MG63 (cell line): ENCODE measurements at regions not wholly inside any gene's neighbourhood (a gene's known extent, or its start where the extent isn't known, plus 50 kb on each side); places are given as distances from the start of the nearest gene placed in this dataset.

Source experiments
- DNase-seq: peaks from one replicate; pipeline ENCODE4 v3.0.0-alpha.2; 2020
- H3K27me3 ChIP-seq: fragments of 250-450 bp; sonication (Bioruptor Pico); 2 replicates; pipeline ENCODE4 v1.5.1; 2020; ENCODE audit warnings: mild to moderate bottlenecking, moderate library complexity
- H3K36me3 ChIP-seq: fragments of 250-450 bp; sonication (Bioruptor Pico); 2 replicates; pipeline ENCODE4 v1.5.1; 2020; ENCODE audit warnings: mild to moderate bottlenecking, moderate library complexity
- H3K4me3 ChIP-seq: fragments of 250-450 bp; sonication (Bioruptor Pico); 2 replicates; pipeline ENCODE4 v1.5.1; 2020; ENCODE audit warnings: mild to moderate bottlenecking, moderate library complexity
- H3K9me3 ChIP-seq: fragments of 250-450 bp; sonication (Bioruptor Pico); 2 replicates; pipeline ENCODE4 v1.5.1; 2020; ENCODE audit warnings: mild to moderate bottlenecking, moderate library complexity

GRCh38 chr21:32144851-32145250, 134.0 kb downstream of the MIS18A start:
- no peak for DNase-seq
- no peak overlapping the region for H3K4me3 ChIP-seq
- H3K36me3 ChIP-seq, result no peaks in the 10 kb centered on the region
- H3K9me3 ChIP-seq, result no peaks in the 10 kb centered on the region
- no peaks in the 10 kb centered on the region for H3K27me3 ChIP-seq

GRCh38 chr21:32143241-32143939, 135.5 kb downstream of the MIS18A start:
- H3K9me3 ChIP-seq, result no peaks in the 10 kb centered on the region
- no peaks in the 10 kb centered on the region for H3K36me3 ChIP-seq
- H3K27me3 ChIP-seq, result no peaks in the 10 kb centered on the region
- no peak for DNase-seq
- H3K4me3 ChIP-seq, result no peak overlapping the region

GRCh38 chr21:32141318-32141633, 137.6 kb downstream of the MIS18A start:
- Histone ChIP-seq H3K27me3 (no peaks in the 10 kb centered on the region), H3K9me3 (no peaks in the 10 kb centered on the region), H3K36me3 (no peaks in the 10 kb centered on the region), H3K4me3 (no peak overlapping the region)
- DNase-seq, result no peak

- Histone ChIP-seq H3K27me3 (no peaks in the 10 kb centered on the region), H3K9me3 (no peaks in the 10 kb centered on the region), H3K4me3 (no peak overlapping the region), H3K36me3 (no peaks in the 10 kb centered on the region)
- no peak for DNase-seq
Measured at GRCh38 chr21:32140604-32141317, 138.1 kb downstream of the MIS18A start.

- H3K36me3 ChIP-seq, result no peaks in the 10 kb centered on the region
- H3K27me3 ChIP-seq, result no peaks in the 10 kb centered on the region
- H3K9me3 ChIP-seq, result no peaks in the 10 kb centered on the region
- H3K4me3 ChIP-seq, result no peak overlapping the region
- no peak for DNase-seq
Measured at GRCh38 chr21:32140151-32140550, 138.7 kb downstream of the MIS18A start.

- H3K9me3 ChIP-seq, result no peaks in the 10 kb centered on the region
- H3K27me3 ChIP-seq, result no peaks in the 10 kb centered on the region
- no peak overlapping the region for H3K4me3 ChIP-seq
- H3K36me3 ChIP-seq, result no peaks in the 10 kb centered on the region
- DNase-seq, result no peak
Measured at GRCh38 chr21:32138658-32139057, 140.2 kb downstream of the MIS18A start.

GRCh38 chr21:32137931-32138330, 140.9 kb downstream of the MIS18A start:
- no peaks in the 10 kb centered on the region for H3K36me3 ChIP-seq
- no peaks in the 10 kb centered on the region for H3K27me3 ChIP-seq
- no peaks in the 10 kb centered on the region for H3K9me3 ChIP-seq
- no peak for DNase-seq
- H3K4me3 ChIP-seq, result no peak overlapping the region

GRCh38 chr21:32137266-32137665, 141.6 kb downstream of the MIS18A start:
- no peaks in the 10 kb centered on the region for H3K36me3 ChIP-seq
- H3K9me3 ChIP-seq, result no peaks in the 10 kb centered on the region
- no peak overlapping the region for H3K4me3 ChIP-seq
- no peaks in the 10 kb centered on the region for H3K27me3 ChIP-seq
- DNase-seq, result no peak

GRCh38 chr21:32136546-32136945, 142.3 kb downstream of the MIS18A start:
- DNase-seq, result peak; percentile 30
- Histone ChIP-seq H3K36me3 (no peaks in the 10 kb centered on the region), H3K9me3 (no peaks in the 10 kb centered on the region), H3K4me3 (no peak overlapping the region), H3K27me3 (no peaks in the 10 kb centered on the region)

GRCh38 chr21:32135401-32136363, 143.2 kb downstream of the MIS18A start:
- DNase-seq, result peak; percentile 85
- no peaks in the 10 kb centered on the region for H3K9me3 ChIP-seq
- no peaks in the 10 kb centered on the region for H3K27me3 ChIP-seq
- 0 out of 2 replicates have a peak overlapping the region, but pooled peaks have one; percentile 0 for H3K4me3 ChIP-seq
- H3K36me3 ChIP-seq, result no peaks in the 10 kb centered on the region

GRCh38 chr21:32134441-32135130, 144.3 kb downstream of the MIS18A start:
- H3K36me3 ChIP-seq, result no peaks in the 10 kb centered on the region
- H3K4me3 ChIP-seq, result no peak overlapping the region
- DNase-seq, result no peak
- no peaks in the 10 kb centered on the region for H3K27me3 ChIP-seq
- no peaks in the 10 kb centered on the region for H3K9me3 ChIP-seq

- no peak overlapping the region for H3K4me3 ChIP-seq
- no peaks in the 10 kb centered on the region for H3K36me3 ChIP-seq
- H3K9me3 ChIP-seq, result 0 out of 2 replicates have a peak, but pooled peaks cover 2% of the 10 kb centered on the region
- H3K27me3 ChIP-seq, result no peaks in the 10 kb centered on the region
- DNase-seq, result no peak
Measured at GRCh38 chr21:32132881-32133280, 146.0 kb downstream of the MIS18A start.

GRCh38 chr21:32132409-32132808, 146.4 kb downstream of the MIS18A start:
- Histone ChIP-seq H3K36me3 (no peaks in the 10 kb centered on the region), H3K4me3 (no peak overlapping the region), H3K9me3 (0 out of 2 replicates have a peak, but pooled peaks cover 2% of the 10 kb centered on the region), H3K27me3 (no peaks in the 10 kb centered on the region)
- no peak for DNase-seq

GRCh38 chr21:32131960-32132359, 146.9 kb downstream of the MIS18A start:
- DNase-seq, result peak; percentile 52
- no peaks in the 10 kb centered on the region for H3K36me3 ChIP-seq
- no peaks in the 10 kb centered on the region for H3K27me3 ChIP-seq
- H3K4me3 ChIP-seq, result no peak overlapping the region
- H3K9me3 ChIP-seq, result 0 out of 2 replicates have a peak, but pooled peaks cover 2% of the 10 kb centered on the region

- Histone ChIP-seq H3K36me3 (no peaks in the 10 kb centered on the region), H3K4me3 (no peak overlapping the region), H3K27me3 (no peaks in the 10 kb centered on the region), H3K9me3 (0 out of 2 replicates have a peak, but pooled peaks cover 2% of the 10 kb centered on the region)
- DNase-seq, result no peak
Measured at GRCh38 chr21:32131164-32131563, 147.7 kb downstream of the MIS18A start.

- DNase-seq, result no peak
- H3K36me3 ChIP-seq, result no peaks in the 10 kb centered on the region
- H3K4me3 ChIP-seq, result no peak overlapping the region
- H3K9me3 ChIP-seq, result 0 out of 2 replicates have a peak, but pooled peaks cover 2% of the 10 kb centered on the region
- no peaks in the 10 kb centered on the region for H3K27me3 ChIP-seq
Measured at GRCh38 chr21:32130031-32130891, 148.6 kb downstream of the MIS18A start.
